Stimulated activated naive CD4-positive, alpha-beta T cell (primary cell): ENCODE measurements at regions not wholly inside any gene's neighbourhood (a gene's known extent, or its start where the extent isn't known, plus 50 kb on each side); places are given as distances from the start of the nearest gene placed in this dataset.
"Not testable (repeated sequence)": the region's sequence is repeated elsewhere in the genome, so short reads cannot be mapped to it uniquely, and the experiment has no call there.

ENCODE experiments used
- DNase-seq, 6 experiments: peaks; one replicate each; lab custom pipeline; 2025; lab: John Stamatoyannopoulos, UW

GRCh38 chr12:61044766-61045165, 1215.4 kb upstream of the USP15 start:
- DNase-seq: no peak

- DNase-seq: no peak
Measured at GRCh38 chr12:61070640-61071414, 1189.4 kb upstream of the USP15 start.

- DNase-seq: no peak
Measured at GRCh38 chr12:61072717-61073116, 1187.5 kb upstream of the USP15 start.

- DNase-seq: no peak
Measured at GRCh38 chr12:61095111-61095510, 1165.1 kb upstream of the USP15 start.

GRCh38 chr12:61098031-61098580, 1162.1 kb upstream of the USP15 start:
- DNase-seq: no peak

- DNase-seq: no peak
Measured at GRCh38 chr12:61107118-61107517, 1153.1 kb upstream of the USP15 start.

GRCh38 chr12:61111218-61111617, 1149.0 kb upstream of the USP15 start:
- no peak for DNase-seq

- DNase-seq: no peak
Measured at GRCh38 chr12:61137677-61138414, 1122.4 kb upstream of the USP15 start.

GRCh38 chr12:61138415-61138759, 1121.8 kb upstream of the USP15 start:
- no peak for DNase-seq

- no peak for DNase-seq
Measured at GRCh38 chr12:61161961-61162360, 1098.2 kb upstream of the USP15 start.

- DNase-seq: no peak
Measured at GRCh38 chr12:61188801-61189595, 1071.2 kb upstream of the USP15 start.

GRCh38 chr12:61213646-61214045, 1046.6 kb upstream of the USP15 start:
- DNase-seq: no peak

- DNase-seq: no peak
Measured at GRCh38 chr12:61220337-61220736, 1039.9 kb upstream of the USP15 start.

GRCh38 chr12:61232040-61232439, 1028.2 kb upstream of the USP15 start:
- DNase-seq: no peak

GRCh38 chr12:61250303-61250702, 1009.9 kb upstream of the USP15 start:
- DNase-seq: no peak

GRCh38 chr12:61251076-61251475, 1009.1 kb upstream of the USP15 start:
- no peak for DNase-seq

GRCh38 chr12:61254225-61254624, 1006.0 kb upstream of the USP15 start:
- DNase-seq: no peak

- DNase-seq: not testable (repeated sequence)
Measured at GRCh38 chr12:61264294-61264693, 995.9 kb upstream of the USP15 start.

- DNase-seq: no peak
Measured at GRCh38 chr12:61267474-61267873, 992.7 kb upstream of the USP15 start.

- DNase-seq: no peak
Measured at GRCh38 chr12:61272441-61272840, 987.8 kb upstream of the USP15 start.

- DNase-seq: no peak
Measured at GRCh38 chr12:61282790-61283575, 977.2 kb upstream of the USP15 start.

- no peak for DNase-seq
Measured at GRCh38 chr12:61290473-61290872, 969.7 kb upstream of the USP15 start.
